NCI-H187 (cell line): ENCODE measurements at regions not wholly inside any gene's neighbourhood (a gene's known extent, or its start where the extent isn't known, plus 50 kb on each side); places are given as distances from the start of the nearest gene placed in this dataset.
"Not testable (repeated sequence)": the region's sequence is repeated elsewhere in the genome, so short reads cannot be mapped to it uniquely, and the experiment has no call there.

Experiments used
- DNase-seq, 2 experiments: peaks; one replicate each; lab custom pipeline; 2025; lab: John Stamatoyannopoulos, UW

- DNase-seq: not testable (repeated sequence)
Measured at GRCh38 chr7:150193866-150194265, 129.3 kb upstream of the LRRC61 start.
